ENCODE measurements at regions not wholly inside any gene's neighbourhood (a gene's known extent, or its start where the extent isn't known, plus 50 kb on each side); places are given as distances from the start of the nearest gene placed in this dataset.
"Not testable (repeated sequence)": the region's sequence is repeated elsewhere in the genome, so short reads cannot be mapped to it uniquely, and the experiment has no call there.

DNA sequence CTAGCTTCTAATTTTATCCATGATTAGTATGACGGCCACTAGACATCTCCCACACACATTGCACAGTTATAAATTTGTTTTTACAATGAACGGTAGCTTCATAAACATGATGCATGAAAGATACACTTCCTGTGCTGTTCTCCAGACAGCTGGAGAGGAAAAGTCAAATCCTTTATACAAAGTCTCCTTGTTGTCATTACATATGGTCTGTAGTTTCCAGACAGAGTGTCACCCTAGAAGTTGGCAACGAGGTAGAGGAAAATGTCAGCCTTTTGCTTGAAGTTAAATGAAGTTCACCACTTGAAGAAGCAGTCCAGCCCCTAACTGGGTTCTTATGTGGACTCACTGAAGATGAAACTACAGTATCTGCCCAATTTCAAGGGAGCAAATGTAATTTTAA lies 253.0 kb upstream of the P2RY1 start:
- DNase-seq (ENCODE audit: low read depth) = no peak

- no peak for DNase-seq (ENCODE audit: low read depth)
Measured at GRCh38 chr3:152583963-152584362, 251.0 kb upstream of the P2RY1 start.

DNA sequence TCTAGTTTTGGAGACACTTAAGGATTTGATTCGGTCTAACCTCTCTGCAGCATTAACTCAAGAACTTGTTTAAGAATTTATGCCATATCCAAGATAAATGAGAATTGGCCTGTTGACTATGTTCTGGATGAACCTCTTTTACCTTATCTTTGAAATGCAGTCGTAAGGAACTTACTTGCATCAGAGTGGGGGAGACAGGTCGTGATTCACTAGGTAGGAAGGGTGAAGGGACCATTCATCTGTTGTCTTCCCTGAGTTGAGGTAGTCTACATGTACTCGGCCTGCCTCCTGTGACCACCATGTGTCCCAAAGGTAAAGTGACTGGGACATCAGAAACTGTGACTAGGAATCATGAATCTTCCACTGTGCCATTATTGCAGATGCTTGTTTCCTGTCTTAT lies 248.0 kb upstream of the P2RY1 start:
- DNase-seq (ENCODE audit: low read depth) = no peak

- no peak for DNase-seq (ENCODE audit: low read depth)
Measured at GRCh38 chr3:152587861-152588260, 247.1 kb upstream of the P2RY1 start.

- DNase-seq (ENCODE audit: low read depth) = no peak
Measured at GRCh38 chr3:152589644-152590043, 245.3 kb upstream of the P2RY1 start.

DNA sequence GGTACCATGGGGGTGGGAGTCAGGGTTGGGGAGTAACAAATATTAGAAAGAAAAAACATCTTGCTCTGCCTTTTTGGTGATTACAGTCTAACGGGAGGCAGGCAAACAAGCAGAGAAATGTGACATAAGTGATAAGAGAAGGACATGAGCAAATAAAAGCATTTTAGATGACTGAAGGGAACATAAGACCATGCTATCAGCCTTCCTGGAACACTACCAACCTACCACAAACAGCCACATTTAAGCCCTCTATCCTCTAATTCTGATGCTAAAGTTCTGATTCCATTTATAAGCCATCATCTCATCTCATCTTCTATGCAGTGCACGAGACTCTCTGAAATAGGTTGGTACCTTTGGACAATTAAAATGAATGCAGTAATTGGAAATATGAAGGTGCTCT lies 243.4 kb upstream of the P2RY1 start:
- no peak for DNase-seq (ENCODE audit: low read depth)

DNA sequence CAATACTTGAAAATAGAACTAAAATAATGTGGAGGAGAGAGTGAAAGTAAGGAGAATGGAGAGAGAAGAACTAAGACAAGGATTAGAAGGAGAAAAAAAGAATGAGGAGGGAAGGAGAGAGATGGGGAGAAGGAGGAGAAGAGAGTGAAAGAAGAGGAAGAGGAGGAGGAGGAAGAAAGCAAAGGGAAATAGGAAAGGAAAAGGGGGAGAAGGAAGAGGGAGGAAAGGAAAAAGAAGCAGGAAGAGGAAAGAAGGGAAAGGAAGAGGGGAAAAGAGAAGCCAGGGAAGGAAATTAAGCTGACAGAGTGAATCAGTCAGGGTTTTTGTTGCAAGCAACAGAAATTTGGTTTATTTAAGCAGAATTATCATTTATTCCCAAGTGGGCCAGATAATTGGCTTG lies 241.7 kb upstream of the P2RY1 start:
- no peak for DNase-seq (ENCODE audit: low read depth)

DNA sequence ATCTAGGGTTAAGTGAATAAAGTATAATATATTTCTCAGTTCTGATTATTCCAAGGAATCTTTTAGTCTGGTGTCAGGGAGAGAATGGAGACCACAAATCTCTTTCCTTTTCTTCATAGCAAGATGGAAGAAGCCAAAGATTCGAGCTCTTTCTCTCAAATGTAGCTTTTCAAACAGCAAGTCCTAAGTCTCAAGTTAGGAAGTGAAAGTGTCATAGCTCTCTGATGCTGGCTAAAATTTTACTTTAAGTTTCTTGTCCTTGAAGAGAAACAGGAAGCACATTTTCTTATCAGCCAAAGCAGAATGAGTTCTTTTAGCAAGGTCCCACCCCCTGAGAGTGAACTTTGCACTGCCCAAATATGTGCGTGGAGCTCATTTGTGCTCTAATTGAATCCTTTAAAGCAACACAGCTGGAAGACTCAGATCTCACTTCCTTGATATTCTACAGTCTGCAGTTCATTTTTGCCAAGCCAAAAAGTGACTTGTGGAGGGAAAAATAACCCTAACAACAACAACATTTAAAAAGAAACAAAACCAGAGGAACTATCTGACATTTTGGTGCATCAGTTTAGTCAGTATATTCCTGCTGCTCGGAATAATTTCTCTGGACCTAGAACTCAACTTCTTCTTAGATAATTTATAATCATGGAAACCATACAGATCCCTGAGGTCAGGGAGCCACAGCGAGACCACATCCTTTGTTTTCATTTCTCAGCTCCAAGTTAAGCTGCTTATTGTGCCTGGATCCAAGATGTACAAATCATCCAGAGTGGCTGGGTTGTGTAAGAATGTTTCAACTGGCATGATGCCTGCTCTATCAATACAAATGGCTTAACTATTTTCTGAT lies 238.7 kb upstream of the P2RY1 start:
- DNase-seq (ENCODE audit: low read depth) = no peak

- not testable (repeated sequence) for DNase-seq (ENCODE audit: low read depth)
Measured at GRCh38 chr3:152596832-152597231, 238.1 kb upstream of the P2RY1 start.

GRCh38 chr3:152606146-152606545 lies 228.8 kb upstream of the P2RY1 start:
- DNase-seq (ENCODE audit: low read depth) = no peak

- DNase-seq (ENCODE audit: low read depth) = no peak
Measured at GRCh38 chr3:152607179-152607578, 227.8 kb upstream of the P2RY1 start.

DNA sequence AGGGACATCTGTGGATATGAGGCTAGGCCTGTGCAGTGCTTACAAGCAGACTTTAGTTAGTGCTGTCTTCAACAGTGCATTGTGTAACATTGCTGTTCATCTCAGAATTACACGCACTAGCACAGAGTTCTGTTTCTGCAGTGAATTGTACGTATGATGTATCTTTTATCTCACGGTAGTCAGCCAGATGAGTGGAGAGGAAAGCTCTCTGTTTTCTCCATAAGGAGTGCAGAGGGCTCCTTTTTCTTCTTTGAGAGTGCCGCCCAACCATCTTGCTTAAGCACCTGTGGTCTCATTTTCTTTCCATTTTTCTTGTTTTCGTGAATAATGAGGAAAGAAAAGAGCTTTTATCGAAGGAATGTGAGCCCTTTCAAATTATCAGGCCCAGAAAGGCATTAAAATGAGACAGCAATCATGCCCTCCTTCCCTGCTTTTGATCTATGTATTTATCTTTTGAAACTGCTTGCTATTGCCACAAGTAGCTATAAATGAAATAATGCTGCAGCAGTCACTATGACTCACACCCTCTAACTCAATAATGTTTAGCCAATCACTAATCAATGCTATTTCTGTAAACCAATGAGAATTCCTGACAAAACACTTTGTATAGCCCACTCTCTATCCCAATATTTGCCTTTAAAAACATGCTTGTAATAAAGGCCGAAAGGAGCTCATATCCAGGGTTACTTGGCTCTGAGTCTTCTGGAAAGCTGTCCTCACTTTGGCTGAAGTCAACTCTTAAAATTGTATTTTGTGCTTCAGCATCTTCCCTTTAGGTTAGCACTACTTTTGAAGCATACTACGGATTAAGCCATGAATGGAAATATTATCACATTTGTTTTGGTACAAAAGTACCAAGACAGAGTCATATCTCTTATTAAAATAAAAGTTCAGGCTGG lies 226.0 kb upstream of the P2RY1 start:
- no peak for DNase-seq (ENCODE audit: low read depth)

- no peak for DNase-seq (ENCODE audit: low read depth)
Measured at GRCh38 chr3:152609891-152610290, 225.0 kb upstream of the P2RY1 start.

DNA sequence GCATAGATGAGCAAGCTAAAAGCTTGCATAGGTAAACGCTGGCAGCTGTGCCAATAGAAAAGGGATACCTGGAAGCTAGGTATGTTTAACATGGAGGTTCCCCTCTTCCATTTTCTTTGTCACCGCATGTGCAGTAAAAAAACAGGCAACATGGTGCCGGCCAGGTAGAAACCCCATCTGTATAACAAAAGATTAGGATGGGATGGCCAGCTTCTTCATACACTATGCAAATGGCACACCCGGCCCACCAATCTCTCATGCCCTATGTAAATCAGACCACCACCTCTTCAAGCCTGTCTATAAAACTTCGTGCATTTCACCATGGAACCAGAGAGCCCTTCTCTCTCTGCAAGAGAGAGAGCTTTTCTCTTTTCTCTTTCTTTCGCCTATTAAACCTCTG lies 224.3 kb upstream of the P2RY1 start:
- no peak for DNase-seq (ENCODE audit: low read depth)

DNA sequence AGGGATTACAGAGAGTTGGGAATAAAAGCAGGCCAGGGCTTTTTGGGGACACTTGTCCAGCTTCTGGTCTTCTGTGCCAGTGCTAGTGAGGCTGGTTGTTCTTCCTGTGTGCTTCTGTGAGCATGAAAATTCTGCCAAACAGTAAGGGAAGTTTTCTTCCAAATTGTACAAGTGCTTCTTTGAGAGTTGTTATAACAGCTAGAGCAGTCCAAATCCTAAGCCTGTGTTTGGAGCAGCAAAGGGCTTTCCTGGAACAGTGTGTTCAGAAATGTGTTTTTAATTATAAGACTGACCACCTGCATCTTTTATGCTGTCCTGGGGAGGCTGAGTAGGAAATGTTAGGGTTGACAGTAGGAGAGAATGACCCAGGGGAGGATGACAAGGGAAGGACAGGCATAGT lies 223.0 kb upstream of the P2RY1 start:
- no peak for DNase-seq (ENCODE audit: low read depth)

DNA sequence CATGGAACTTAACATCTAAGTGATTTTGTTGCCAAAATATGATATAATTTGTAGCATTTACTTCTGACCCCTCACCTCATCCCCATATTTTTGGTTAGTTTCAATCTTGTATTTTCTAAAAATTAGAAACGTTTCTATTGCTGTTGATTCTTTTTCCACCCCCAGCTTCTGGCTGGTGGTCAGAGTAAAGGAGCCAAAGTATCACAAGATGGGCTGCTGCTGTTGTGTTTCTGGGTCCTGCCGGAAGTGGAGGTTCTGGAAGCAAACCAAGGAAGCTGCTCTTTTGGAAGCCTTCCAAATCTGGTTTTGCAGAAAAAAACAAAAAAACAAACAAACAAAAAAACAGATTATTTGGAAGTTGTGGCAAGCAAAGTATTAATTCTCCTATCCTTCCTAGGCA lies 221.1 kb upstream of the P2RY1 start:
- DNase-seq (ENCODE audit: low read depth) = no peak

GRCh38 chr3:152615681-152616080 lies 219.2 kb upstream of the P2RY1 start:
- DNase-seq (ENCODE audit: low read depth) = no peak

- DNase-seq (ENCODE audit: low read depth) = no peak
Measured at GRCh38 chr3:152617609-152618008, 217.3 kb upstream of the P2RY1 start.

- no peak for DNase-seq (ENCODE audit: low read depth)
Measured at GRCh38 chr3:152618529-152618928, 216.4 kb upstream of the P2RY1 start.

GRCh38 chr3:152619691-152620090 lies 215.2 kb upstream of the P2RY1 start:
- DNase-seq (ENCODE audit: low read depth) = no peak

- DNase-seq (ENCODE audit: low read depth) = no peak
Measured at GRCh38 chr3:152620395-152620794, 214.5 kb upstream of the P2RY1 start.

GRCh38 chr3:152621006-152621868 lies 213.7 kb upstream of the P2RY1 start:
- no peak for DNase-seq (ENCODE audit: low read depth)
